Ovary (tissue), 3 donors: ENCODE measurements at regions not wholly inside any gene's neighbourhood (a gene's known extent, or its start where the extent isn't known, plus 50 kb on each side); places are given as distances from the start of the nearest gene placed in this dataset.

Experiments
- EP300 ChIP-seq: sonication (generic); formaldehyde crosslinking; IDR thresholded peaks from one replicate; pipeline ENCODE4 v1.6.1; 2017; ENCODE audit warnings: antibody characterized with exemption
- POLR2A ChIP-seq: fragments of 450-650 bp; IDR thresholded peaks from one replicate; pipeline ENCODE4 v1.6.1; 2017; ENCODE audit warnings: antibody characterized with exemption, mild to moderate bottlenecking, moderate library complexity
- TF ChIP-seq, protein P1 (sequence below), 3 donors: fragments of 450-650 bp in 2 of 3; fragments of 200-600 bp in 1 of 3; IDR thresholded peaks; one replicate each; pipeline versions ENCODE4 v1.5.1 to v1.8.0; 2016 to 2022; ENCODE audit warnings: antibody characterized with exemption in 3 of 3, mild to moderate bottlenecking in 1 of 3
- donor health status: DM: no; HTN: no; CAD: no.

DNA sequence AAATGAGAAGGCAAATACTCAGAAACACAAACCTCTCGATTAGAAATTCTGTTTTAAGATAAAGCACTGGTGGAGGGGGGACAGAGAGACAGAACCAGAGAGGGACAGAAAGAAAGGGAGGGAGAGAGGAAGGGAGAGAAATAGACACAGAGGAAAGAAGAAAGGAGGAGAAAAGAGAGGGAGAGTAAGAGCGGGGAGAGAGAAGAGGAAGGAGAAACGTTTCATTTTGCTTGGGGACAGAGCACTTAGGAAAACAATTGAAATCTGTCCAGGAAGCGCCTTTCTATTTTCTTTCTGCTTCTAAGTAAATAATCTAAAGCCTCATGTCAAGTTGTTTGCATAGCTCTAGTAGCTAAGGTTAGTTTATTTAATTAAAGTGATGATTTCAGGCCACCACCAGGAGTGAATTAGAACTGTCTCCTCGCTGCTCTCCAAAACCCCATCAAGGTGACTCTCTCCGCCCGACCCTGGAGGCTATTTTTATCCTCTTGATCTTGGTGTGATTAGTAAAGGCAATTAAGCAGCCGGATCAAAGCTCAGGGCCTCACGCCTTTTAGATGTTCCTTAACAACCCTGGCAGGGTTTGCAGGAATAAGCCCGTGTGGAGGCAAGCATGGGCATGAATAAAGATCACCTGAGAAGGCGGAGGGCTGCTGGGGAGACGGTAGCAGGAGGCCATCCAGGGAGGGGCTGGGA lies 73.4 kb upstream of the INSIG1 start:
- TF ChIP-seq, protein P1, sequence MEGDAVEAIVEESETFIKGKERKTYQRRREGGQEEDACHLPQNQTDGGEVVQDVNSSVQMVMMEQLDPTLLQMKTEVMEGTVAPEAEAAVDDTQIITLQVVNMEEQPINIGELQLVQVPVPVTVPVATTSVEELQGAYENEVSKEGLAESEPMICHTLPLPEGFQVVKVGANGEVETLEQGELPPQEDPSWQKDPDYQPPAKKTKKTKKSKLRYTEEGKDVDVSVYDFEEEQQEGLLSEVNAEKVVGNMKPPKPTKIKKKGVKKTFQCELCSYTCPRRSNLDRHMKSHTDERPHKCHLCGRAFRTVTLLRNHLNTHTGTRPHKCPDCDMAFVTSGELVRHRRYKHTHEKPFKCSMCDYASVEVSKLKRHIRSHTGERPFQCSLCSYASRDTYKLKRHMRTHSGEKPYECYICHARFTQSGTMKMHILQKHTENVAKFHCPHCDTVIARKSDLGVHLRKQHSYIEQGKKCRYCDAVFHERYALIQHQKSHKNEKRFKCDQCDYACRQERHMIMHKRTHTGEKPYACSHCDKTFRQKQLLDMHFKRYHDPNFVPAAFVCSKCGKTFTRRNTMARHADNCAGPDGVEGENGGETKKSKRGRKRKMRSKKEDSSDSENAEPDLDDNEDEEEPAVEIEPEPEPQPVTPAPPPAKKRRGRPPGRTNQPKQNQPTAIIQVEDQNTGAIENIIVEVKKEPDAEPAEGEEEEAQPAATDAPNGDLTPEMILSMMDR (IDR thresholded peaks at IDR 0.05): no peak
- TF ChIP-seq POLR2A (no peak), EP300 (no peak)
